GM06990 (cell line): ENCODE measurements at regions not wholly inside any gene's neighbourhood (a gene's known extent, or its start where the extent isn't known, plus 50 kb on each side); places are given as distances from the start of the nearest gene placed in this dataset.
"Not testable (repeated sequence)": the region's sequence is repeated elsewhere in the genome, so short reads cannot be mapped to it uniquely, and the experiment has no call there.

Experiments used
- DNase-seq: peaks from one replicate; pipeline ENCODE4 v3.0.0-alpha.2; 2011; ENCODE audit not compliant: insufficient read length; ENCODE audit errors: extremely low read depth
- H3K27me3 ChIP-seq: replicated peaks from 2 replicates; pipeline ENCODE4 v1.6.0; 2011; ENCODE audit warnings: low read length; ENCODE audit not compliant: control insufficient read depth, insufficient read depth
- H3K36me3 ChIP-seq: 2 replicates; pipeline ENCODE4 v1.5.1; 2011; ENCODE audit warnings: low read length; ENCODE audit not compliant: control insufficient read depth, insufficient read depth
- H3K4me3 ChIP-seq: replicated peaks from 2 replicates; pipeline ENCODE4 v1.5.1; 2011; ENCODE audit warnings: low read depth, mild to moderate bottlenecking, control low read depth, low read length
- CTCF ChIP-seq: IDR thresholded peaks from 2 replicates; pipeline ENCODE4 v1.5.1; 2011; ENCODE audit warnings: low read length, control low read depth, mild to moderate bottlenecking, inconsistent platforms; ENCODE audit not compliant: insufficient read depth, poor library complexity, severe bottlenecking

GRCh38 chr10:117775526-117775925 is 233.0 kb downstream of the EMX2 start:
- no peaks in the 10 kb centered on the region for H3K27me3 ChIP-seq
- no peak overlapping the region for H3K4me3 ChIP-seq
- TF ChIP-seq CTCF: no peak
- no peak for DNase-seq
- H3K36me3 ChIP-seq: no peaks in the 10 kb centered on the region

GRCh38 chr10:117777222-117777621 is 234.7 kb downstream of the EMX2 start:
- H3K4me3 ChIP-seq, DNase-seq, H3K36me3 ChIP-seq, H3K27me3 ChIP-seq: not testable (repeated sequence)

- no peak for TF ChIP-seq CTCF
- DNase-seq: no peak
- Histone ChIP-seq H3K27me3 (no peaks in the 10 kb centered on the region), H3K4me3 (no peak overlapping the region), H3K36me3 (no peaks in the 10 kb centered on the region)
Measured at GRCh38 chr10:117778241-117778640, 235.7 kb downstream of the EMX2 start.

- Histone ChIP-seq H3K27me3 (no peaks in the 10 kb centered on the region), H3K4me3 (no peak overlapping the region), H3K36me3 (no peaks in the 10 kb centered on the region)
- DNase-seq: no peak
- TF ChIP-seq CTCF: no peak
Measured at GRCh38 chr10:117780411-117780810, 237.9 kb downstream of the EMX2 start.

GRCh38 chr10:117781216-117781831 is 238.8 kb downstream of the EMX2 start:
- H3K27me3 ChIP-seq: no peaks in the 10 kb centered on the region
- no peak for DNase-seq

GRCh38 chr10:117782276-117782675 is 239.7 kb downstream of the EMX2 start:
- TF ChIP-seq CTCF: no peak
- no peaks in the 10 kb centered on the region; the same call in none of the 2 replicates for H3K27me3 ChIP-seq
- no peak overlapping the region for H3K4me3 ChIP-seq
- no peak for DNase-seq
- no peaks in the 10 kb centered on the region for H3K36me3 ChIP-seq

More at GRCh38 chr10:117781216-117781831, 238.8 kb downstream of the EMX2 start:
- TF ChIP-seq CTCF: no peak
- Histone ChIP-seq H3K36me3 (no peaks in the 10 kb centered on the region), H3K4me3 (no peak overlapping the region)
